GM18502 (cell line): ENCODE measurements at regions not wholly inside any gene's neighbourhood (a gene's known extent, or its start where the extent isn't known, plus 50 kb on each side); places are given as distances from the start of the nearest gene placed in this dataset.
"Not testable (repeated sequence)": the region's sequence is repeated elsewhere in the genome, so short reads cannot be mapped to it uniquely, and the experiment has no call there.

Experiments used
- ATAC-seq: cut with Tn5 transposase; IDR thresholded peaks from one replicate; pipeline ENCODE4 v1.9.1; 2021; ENCODE audit warnings: mild to moderate bottlenecking; ENCODE audit not compliant: unreplicated experiment, poor library complexity

- ATAC-seq = no peak
Observed at GRCh38 chr18:28736223-28736622, 559.3 kb upstream of the CDH2 start.

- ATAC-seq = no peak
Observed at GRCh38 chr18:28735731-28736130, 558.8 kb upstream of the CDH2 start.

GRCh38 chr18:28729321-28729720 is 552.4 kb upstream of the CDH2 start:
- ATAC-seq = no peak

GRCh38 chr18:28728891-28729290 is 552.0 kb upstream of the CDH2 start:
- no peak for ATAC-seq

- ATAC-seq = not testable (repeated sequence)
Observed at GRCh38 chr18:28727189-28727588, 550.3 kb upstream of the CDH2 start.

GRCh38 chr18:28725876-28726275 is 548.9 kb upstream of the CDH2 start:
- no peak for ATAC-seq

GRCh38 chr18:28723506-28723905 is 546.6 kb upstream of the CDH2 start:
- ATAC-seq = no peak

GRCh38 chr18:28718696-28719095 is 541.8 kb upstream of the CDH2 start:
- no peak for ATAC-seq

GRCh38 chr18:28716338-28716737 is 539.4 kb upstream of the CDH2 start:
- ATAC-seq = no peak

- no peak for ATAC-seq
Observed at GRCh38 chr18:28715206-28715605, 538.3 kb upstream of the CDH2 start.

GRCh38 chr18:28714498-28714897 is 537.6 kb upstream of the CDH2 start:
- ATAC-seq = no peak

- ATAC-seq = no peak
Observed at GRCh38 chr18:28712796-28713425, 536.0 kb upstream of the CDH2 start.

GRCh38 chr18:28712172-28712571 is 535.2 kb upstream of the CDH2 start:
- ATAC-seq = no peak

GRCh38 chr18:28711096-28711495 is 534.2 kb upstream of the CDH2 start:
- ATAC-seq = no peak

- no peak for ATAC-seq
Observed at GRCh38 chr18:28707006-28707405, 530.1 kb upstream of the CDH2 start.

GRCh38 chr18:28706397-28706796 is 529.5 kb upstream of the CDH2 start:
- no peak for ATAC-seq

GRCh38 chr18:28705482-28705881 is 528.6 kb upstream of the CDH2 start:
- ATAC-seq = no peak

- ATAC-seq = no peak
Observed at GRCh38 chr18:28692337-28692736, 515.4 kb upstream of the CDH2 start.

GRCh38 chr18:28691496-28691840 is 514.5 kb upstream of the CDH2 start:
- no peak for ATAC-seq

GRCh38 chr18:28690836-28691495 is 514.0 kb upstream of the CDH2 start:
- no peak for ATAC-seq

- no peak for ATAC-seq
Observed at GRCh38 chr18:28690100-28690499, 513.2 kb upstream of the CDH2 start.

GRCh38 chr18:28689588-28689987 is 512.7 kb upstream of the CDH2 start:
- no peak for ATAC-seq
